GM21381 (cell line): ENCODE measurements at regions not wholly inside any gene's neighbourhood (a gene's known extent, or its start where the extent isn't known, plus 50 kb on each side); places are given as distances from the start of the nearest gene placed in this dataset.
"Not testable (repeated sequence)": the region's sequence is repeated elsewhere in the genome, so short reads cannot be mapped to it uniquely, and the experiment has no call there.

ENCODE experiments used
- ATAC-seq: cut with Tn5 transposase; IDR thresholded peaks from one replicate; pipeline ENCODE4 v1.9.1; 2021; ENCODE audit warnings: mild to moderate bottlenecking, moderate library complexity; ENCODE audit not compliant: unreplicated experiment

GRCh38 chr12:9543341-9543740 lies 64.4 kb downstream of the KLRB1 start:
- not testable (repeated sequence) for ATAC-seq

DNA sequence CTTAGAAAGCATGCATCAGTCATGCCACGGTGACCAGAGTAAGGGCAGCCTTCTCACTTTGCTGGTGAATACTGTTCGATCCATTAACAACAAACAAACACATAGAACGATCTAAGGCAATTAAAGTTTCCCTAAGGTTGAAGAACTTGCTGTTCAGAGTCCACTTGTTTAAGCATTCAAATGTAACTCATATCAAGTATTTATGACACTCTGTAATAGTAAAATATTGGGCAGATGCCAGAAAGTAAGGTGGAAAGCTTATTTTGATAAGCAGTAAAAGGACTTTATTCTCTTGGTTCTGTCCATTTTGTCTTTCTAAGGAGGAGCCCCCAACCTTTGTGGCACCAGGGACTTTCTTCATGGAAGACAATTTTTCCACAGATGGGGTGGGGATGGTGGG lies 64.9 kb downstream of the KLRB1 start:
- ATAC-seq, result not testable (repeated sequence)

DNA sequence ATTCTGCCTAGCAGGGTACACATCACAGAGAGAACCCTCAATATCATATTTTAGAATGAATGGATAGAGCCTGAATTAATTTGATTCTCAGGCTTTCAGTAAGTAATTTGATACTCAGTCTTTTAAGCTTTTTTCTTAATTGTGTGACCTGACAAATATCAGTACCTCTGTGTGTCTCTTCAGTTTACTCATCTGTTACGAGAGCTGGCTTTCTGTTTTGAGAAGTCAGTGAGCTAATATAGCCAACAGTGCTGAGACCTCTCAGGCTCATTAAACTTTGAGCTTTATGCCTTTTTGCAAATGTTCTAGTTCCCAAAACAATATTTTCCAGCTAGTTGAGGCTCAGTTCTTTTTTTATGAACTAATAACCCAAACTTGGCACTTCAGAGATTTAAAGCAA lies 91.8 kb downstream of the KLRB1 start:
- ATAC-seq, result not testable (repeated sequence)

DNA sequence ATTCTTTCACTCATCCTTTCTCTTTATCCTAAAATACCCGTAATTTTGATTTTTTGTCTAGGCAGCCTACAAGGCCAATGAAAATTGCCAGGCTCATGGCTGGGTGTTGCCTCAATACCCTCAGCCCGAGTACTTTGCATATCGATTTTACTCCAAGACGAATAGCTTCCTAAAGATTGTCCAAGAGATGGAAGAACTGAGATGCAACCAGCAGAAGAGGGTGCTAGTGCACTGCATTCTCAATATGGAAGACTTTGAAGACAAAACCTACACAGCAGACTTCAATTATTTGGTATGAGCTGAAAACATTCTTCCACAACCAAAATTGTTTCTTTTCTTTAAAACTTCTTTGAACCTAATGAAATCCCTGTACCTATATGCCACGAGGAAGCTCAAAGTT lies 95.0 kb downstream of the KLRB1 start:
- ATAC-seq, result not testable (repeated sequence)

- ATAC-seq, result not testable (repeated sequence)
Measured at GRCh38 chr12:9510392-9511011, 97.2 kb downstream of the KLRB1 start.

DNA sequence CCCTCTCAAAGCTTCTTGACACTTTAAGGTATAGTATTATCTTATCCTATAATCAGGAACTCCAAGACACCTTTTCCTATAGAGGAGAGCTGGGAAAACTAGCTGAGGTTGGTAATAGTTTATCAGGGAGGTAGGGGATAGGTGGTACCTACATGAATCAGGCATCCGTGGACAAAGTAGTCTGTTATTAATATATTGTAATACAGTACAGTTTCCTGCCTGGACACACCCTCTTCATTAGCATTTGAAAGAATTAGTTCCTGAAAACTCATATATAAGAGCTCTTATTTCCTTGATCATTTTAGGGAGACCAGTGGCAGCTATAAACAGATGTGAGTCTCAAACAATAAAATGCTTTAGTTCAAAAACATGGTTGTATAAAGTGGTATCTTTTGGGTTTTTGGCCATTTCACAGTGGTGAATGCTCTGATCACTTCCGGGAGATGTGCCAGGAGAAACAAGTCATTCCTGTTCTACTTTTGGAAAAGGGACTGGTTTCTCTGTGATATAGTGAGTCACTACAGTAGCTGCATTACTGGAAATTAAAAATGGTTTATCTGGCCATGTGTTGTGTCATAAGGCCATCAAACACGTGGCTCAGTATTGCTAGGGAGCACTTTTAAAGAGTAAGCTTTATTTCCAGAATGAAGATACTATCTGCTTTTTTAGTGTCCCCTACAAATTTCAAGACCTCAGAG lies 98.1 kb downstream of the KLRB1 start:
- no peak for ATAC-seq

DNA sequence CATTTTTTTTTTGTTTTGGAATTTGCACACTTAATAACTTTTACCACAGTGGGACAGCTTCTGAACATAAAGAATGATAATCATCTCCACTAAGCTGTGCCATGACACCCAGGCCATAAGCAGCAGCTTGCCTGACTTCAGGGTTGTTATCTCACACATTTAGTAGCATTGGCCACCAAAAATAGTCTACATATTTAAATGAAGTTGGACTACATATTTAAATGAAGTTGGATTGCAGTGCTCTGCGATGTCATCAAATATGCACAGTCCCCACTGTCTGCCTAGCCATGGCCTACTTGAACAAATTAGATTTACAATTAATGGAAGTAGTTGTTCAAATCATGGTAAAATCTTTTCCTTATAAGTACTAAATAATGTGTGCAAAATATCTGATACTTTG lies 101.0 kb downstream of the KLRB1 start:
- ATAC-seq, result no peak

- ATAC-seq, result not testable (repeated sequence)
Measured at GRCh38 chr12:9503384-9503783, 104.3 kb downstream of the KLRB1 start.

GRCh38 chr12:9502845-9503244 lies 104.9 kb downstream of the KLRB1 start:
- ATAC-seq, result not testable (repeated sequence)

DNA sequence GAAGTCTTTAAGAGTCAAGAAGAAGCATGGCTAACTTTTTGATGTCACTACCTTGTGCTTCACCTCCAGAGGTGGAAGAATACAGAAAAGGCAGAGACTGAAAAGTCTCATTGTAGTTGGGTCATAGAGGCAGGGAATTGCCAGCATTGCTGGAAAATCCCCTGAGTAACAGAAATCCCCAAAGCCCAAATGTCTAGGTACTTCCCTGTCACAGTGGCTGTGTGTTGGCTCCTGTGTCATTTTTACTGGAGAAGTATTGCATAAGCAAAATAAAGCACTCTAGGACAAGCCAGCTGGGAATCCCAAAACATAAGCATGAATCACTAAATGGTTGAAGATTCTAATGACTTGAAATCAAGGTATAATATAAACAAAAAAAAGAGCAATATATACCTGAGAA lies 114.4 kb downstream of the KLRB1 start:
- ATAC-seq, result not testable (repeated sequence)

- ATAC-seq, result not testable (repeated sequence)
Measured at GRCh38 chr12:9481289-9481688, 126.4 kb downstream of the KLRB1 start.

GRCh38 chr12:9474197-9474596 lies 133.5 kb downstream of the KLRB1 start:
- ATAC-seq, result not testable (repeated sequence)

DNA sequence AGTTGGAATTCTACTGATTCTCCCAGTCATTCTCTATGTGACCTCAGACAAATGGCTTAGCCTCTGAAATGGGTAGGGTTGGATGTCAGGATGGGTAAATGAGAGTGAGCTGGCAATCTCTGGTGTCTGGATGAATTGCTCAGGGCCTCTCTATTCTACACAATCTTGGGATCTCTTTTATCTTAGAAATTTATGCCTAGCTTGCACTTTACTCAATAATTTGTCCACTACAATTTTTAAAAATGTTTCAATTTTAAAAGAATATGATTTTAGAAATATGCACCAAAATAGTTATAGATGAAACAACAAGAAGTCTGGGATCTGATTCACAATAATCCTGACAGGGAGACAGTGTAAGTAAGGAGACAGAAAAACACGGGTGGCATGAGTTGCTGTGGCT lies 134.1 kb downstream of the KLRB1 start:
- ATAC-seq, result not testable (repeated sequence)

GRCh38 chr12:9471501-9471900 lies 136.2 kb downstream of the KLRB1 start:
- not testable (repeated sequence) for ATAC-seq

DNA sequence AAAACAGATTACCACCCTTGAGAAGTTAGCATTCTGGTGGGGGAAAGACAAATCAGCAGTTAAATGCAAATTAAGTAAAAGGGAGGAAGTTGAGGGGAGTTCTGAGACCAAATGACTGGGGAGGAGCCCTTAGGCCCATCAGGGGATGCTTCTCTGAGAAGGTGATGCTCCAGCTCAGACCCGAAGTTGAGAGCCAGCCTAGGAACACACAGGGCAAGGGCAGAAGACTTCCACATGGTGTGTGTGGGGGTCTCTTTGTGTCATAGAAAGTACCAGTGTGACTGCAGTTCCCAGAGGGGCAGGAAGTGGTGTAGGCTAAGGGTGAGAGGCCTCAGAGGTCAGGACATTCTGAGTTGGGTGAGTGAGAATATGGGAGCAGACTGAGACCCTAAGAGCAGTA lies 137.3 kb downstream of the KLRB1 start:
- ATAC-seq, result not testable (repeated sequence)

- ATAC-seq, result not testable (repeated sequence)
Measured at GRCh38 chr12:9469956-9470355, 137.8 kb downstream of the KLRB1 start.

DNA sequence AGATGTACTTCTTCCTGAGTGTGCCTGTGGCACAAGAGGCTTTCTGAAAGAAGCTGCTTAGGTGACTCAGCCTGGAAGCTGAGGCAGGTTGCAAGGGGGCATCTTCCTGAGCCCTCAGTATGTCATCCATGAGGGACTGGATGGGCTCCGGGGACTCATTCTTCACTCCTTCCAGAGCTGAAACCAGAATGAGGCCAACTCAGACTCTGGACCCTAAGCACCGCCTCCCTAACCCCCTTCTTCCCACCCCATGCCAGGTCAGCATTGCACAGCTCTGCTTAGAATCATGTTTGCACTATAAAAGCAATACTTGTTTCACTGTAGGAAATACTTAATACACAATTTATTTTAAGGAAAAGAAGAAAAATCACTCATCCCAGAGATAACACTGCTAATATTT lies 138.3 kb downstream of the KLRB1 start:
- ATAC-seq, result not testable (repeated sequence)

DNA sequence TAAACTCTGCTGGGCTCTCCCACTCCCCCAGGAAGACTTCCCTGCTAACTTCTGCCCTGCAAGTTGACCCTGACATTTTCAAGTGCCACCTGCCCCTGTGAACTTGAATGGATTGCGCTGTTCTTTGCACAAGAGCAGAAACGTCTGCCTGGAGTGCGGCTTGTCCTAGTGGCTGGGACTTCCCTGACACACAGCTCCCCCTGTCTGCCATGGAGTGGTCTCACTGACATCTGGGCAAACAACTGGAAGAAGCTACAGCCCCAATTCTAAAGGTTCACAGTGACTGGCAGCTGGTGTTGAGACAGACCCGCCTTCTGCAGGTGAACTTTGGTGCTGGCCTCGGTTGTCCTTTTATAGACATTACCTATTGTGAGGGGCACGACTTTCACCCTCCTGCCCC lies 138.7 kb downstream of the KLRB1 start:
- not testable (repeated sequence) for ATAC-seq

- ATAC-seq, result not testable (repeated sequence)
Measured at GRCh38 chr12:9468144-9468543, 139.6 kb downstream of the KLRB1 start.

DNA sequence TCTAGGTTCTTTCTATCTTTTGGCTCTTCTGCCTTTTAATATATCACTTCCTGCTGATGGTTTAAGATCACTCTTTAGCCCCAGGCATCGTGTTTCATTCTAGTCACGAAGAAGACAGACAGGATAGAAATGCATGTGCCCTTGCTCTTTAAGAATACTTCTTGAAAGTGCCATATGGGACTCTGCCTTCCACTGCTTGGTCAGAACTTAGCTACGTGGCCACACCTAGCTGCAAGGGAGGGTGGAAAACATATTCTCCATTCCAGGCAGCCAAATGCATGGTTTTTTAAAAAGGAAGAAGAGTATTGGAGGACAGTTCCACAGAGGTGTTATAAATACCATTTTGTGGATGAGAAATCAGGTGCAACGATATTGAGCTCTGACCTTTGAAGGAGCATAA lies 143.3 kb downstream of the KLRB1 start:
- no peak for ATAC-seq

DNA sequence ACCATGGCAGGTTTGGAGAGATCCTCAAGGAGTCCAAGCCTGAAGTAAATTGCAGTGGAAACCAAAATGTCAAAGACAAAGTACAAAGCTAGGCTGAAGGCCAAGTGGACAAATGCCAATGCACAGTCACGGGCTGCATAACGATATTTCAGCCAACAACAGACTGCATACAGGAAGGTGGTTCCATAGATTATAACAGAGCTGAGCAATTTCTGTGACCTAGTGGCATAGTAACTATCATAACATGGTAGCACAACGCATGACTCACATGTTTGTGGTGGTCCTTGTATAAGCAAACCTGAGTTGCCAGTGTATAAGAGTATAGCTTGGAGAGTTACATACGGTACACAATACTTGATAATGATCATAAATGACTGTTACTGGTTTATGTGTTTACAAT lies 152.2 kb downstream of the KLRB1 start:
- not testable (repeated sequence) for ATAC-seq

DNA sequence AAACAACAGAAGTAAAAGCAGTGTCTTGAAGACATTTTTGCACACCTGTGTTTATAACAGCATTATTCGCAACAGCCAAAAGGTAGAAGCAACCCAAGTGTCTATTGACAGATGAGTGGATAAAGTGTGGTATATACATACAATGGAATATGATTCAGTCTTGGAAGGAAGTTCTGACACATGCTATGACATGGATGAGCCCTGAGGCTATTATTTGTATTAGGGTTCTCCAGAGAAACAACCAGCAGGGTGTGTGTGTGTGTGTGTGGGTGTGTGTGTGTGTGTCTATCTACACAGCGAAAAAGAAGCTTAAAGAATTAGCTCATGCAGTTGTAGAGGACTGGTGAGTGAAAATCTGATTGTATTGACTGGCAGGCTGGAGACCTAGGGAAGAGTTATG lies 153.7 kb downstream of the KLRB1 start:
- ATAC-seq, result not testable (repeated sequence)
